GM23338 (cell line): ENCODE measurements at regions not wholly inside any gene's neighbourhood (a gene's known extent, or its start where the extent isn't known, plus 50 kb on each side); places are given as distances from the start of the nearest gene placed in this dataset.

Source experiments
- ATAC-seq: fragments of 200-7000 bp; cut with Tn5 transposase; 3 replicates; pipeline ENCODE4 v1.9.1; 2020
- DNase-seq: peaks from one replicate; pipeline ENCODE4 v3.0.0-alpha.2; 2015; ENCODE audit warnings: low spot score
- H2AFZ ChIP-seq: fragments of 200-600 bp; sonication (generic); 2 replicates; pipeline ENCODE4 v1.8.0; 2016; ENCODE audit warnings: antibody characterized with exemption, mild to moderate bottlenecking, moderate library complexity
- H3F3A ChIP-seq: fragments of 200-600 bp; sonication (generic); replicated peaks from 2 replicates; pipeline ENCODE4 v1.8.0; 2017; ENCODE audit warnings: antibody characterized with exemption, mixed run types, low read depth
- H3K27ac ChIP-seq: fragments of 200-600 bp; sonication (generic); 2 replicates; pipeline ENCODE4 v1.6.1; 2016; ENCODE audit warnings: low read depth
- H3K27me3 ChIP-seq: fragments of 200-600 bp; sonication (generic); 2 replicates; pipeline ENCODE4 v1.8.0; 2016; ENCODE audit warnings: mild to moderate bottlenecking, mixed run types, moderate library complexity; ENCODE audit not compliant: insufficient read depth
- H3K36me3 ChIP-seq: fragments of 200-600 bp; sonication (generic); 2 replicates; pipeline ENCODE4 v1.8.0; 2016; ENCODE audit warnings: mild to moderate bottlenecking; ENCODE audit not compliant: insufficient read depth
- H3K4me1 ChIP-seq: fragments of 200-600 bp; sonication (generic); 2 replicates; pipeline ENCODE4 v1.8.0; 2016; ENCODE audit warnings: mild to moderate bottlenecking, moderate library complexity; ENCODE audit not compliant: insufficient read depth
- H3K4me2 ChIP-seq: fragments of 200-600 bp; sonication (generic); 2 replicates; pipeline ENCODE4 v1.7.1; 2017; ENCODE audit warnings: mixed run types
- H3K4me3 ChIP-seq: fragments of 200-600 bp; sonication (generic); 2 replicates; pipeline ENCODE4 v1.6.1; 2016; ENCODE audit warnings: mixed run types
- H3K79me2 ChIP-seq: fragments of 200-600 bp; sonication (generic); replicated peaks from 2 replicates; pipeline ENCODE4 v1.8.0; 2017; ENCODE audit warnings: mild to moderate bottlenecking; ENCODE audit not compliant: insufficient read depth
- H3K9me2 ChIP-seq: fragments of 200-600 bp; sonication (generic); 2 replicates; pipeline ENCODE4 v1.8.0; 2017; ENCODE audit not compliant: insufficient read depth
- H4K20me1 ChIP-seq: fragments of 200-600 bp; sonication (generic); replicated peaks from 2 replicates; pipeline ENCODE4 v1.8.0; 2017; ENCODE audit warnings: mild to moderate bottlenecking; ENCODE audit not compliant: insufficient read depth
- H3K27ac Mint-ChIP-seq: 2 replicates; pipeline ENCODE4 v1.8.0; 2020; ENCODE audit warnings: inconsistent platforms, mild to moderate bottlenecking, moderate library complexity, mixed read lengths
- H3K27me3 Mint-ChIP-seq: 3 replicates; pipeline ENCODE4 v1.8.0; 2022; ENCODE audit warnings: low read depth, mild to moderate bottlenecking, moderate library complexity, mixed read lengths, inconsistent platforms; ENCODE audit not compliant: insufficient read depth, poor library complexity
- H3K36me3 Mint-ChIP-seq: 3 replicates; pipeline ENCODE4 v1.8.0; 2021; ENCODE audit warnings: low read depth, mild to moderate bottlenecking, inconsistent platforms, moderate library complexity, mixed read lengths
- H3K4me1 Mint-ChIP-seq: 3 replicates; pipeline ENCODE4 v1.8.0; 2020; ENCODE audit warnings: mild to moderate bottlenecking, inconsistent platforms, mixed read lengths
- H3K4me3 Mint-ChIP-seq: 3 replicates; pipeline ENCODE4 v1.8.0; 2021; ENCODE audit warnings: moderate library complexity, mild to moderate bottlenecking, inconsistent platforms, mixed read lengths
- H3K9me3 Mint-ChIP-seq: 3 replicates; pipeline ENCODE4 v1.8.0; 2020; ENCODE audit warnings: moderate library complexity, mild to moderate bottlenecking, inconsistent platforms, mixed read lengths
- EZH2 ChIP-seq: fragments of 200-600 bp; sonication (generic); IDR thresholded peaks from one replicate; pipeline ENCODE4 v1.8.0; 2017; ENCODE audit warnings: antibody characterized with exemption, mild to moderate bottlenecking, low read depth; ENCODE audit not compliant: unreplicated experiment
- EZH2phosphoT487 ChIP-seq: fragments of 200-600 bp; sonication (generic); IDR thresholded peaks from one replicate; pipeline ENCODE4 v1.8.1; 2018; ENCODE audit warnings: antibody characterized with exemption; ENCODE audit not compliant: unreplicated experiment
- JUNB ChIP-seq: IDR thresholded peaks from one replicate; pipeline ENCODE4 v1.6.1; 2016; ENCODE audit warnings: antibody characterized with exemption; ENCODE audit not compliant: unreplicated experiment
- POLR2AphosphoS5 ChIP-seq: IDR thresholded peaks from 2 replicates; pipeline ENCODE4 v1.6.1; 2016; ENCODE audit warnings: antibody characterized with exemption, low read depth
- STAT1 ChIP-seq: IDR thresholded peaks from one replicate; pipeline ENCODE4 v1.6.1; 2016; ENCODE audit warnings: antibody characterized with exemption; ENCODE audit not compliant: unreplicated experiment
- ZNF114 ChIP-seq: fragments of 250-450 bp; sonication (Bioruptor Pico); IDR thresholded peaks from 2 replicates; pipeline ENCODE4 v1.5.0; 2020; ENCODE audit warnings: mild to moderate bottlenecking, moderate library complexity
- ZNF331 ChIP-seq: fragments of 250-450 bp; sonication (Bioruptor Pico); IDR thresholded peaks from 2 replicates; pipeline ENCODE4 v1.5.0; 2020; ENCODE audit warnings: low read depth, mild to moderate bottlenecking, moderate library complexity
- TF ChIP-seq, protein P1 (sequence below): IDR thresholded peaks from one replicate; pipeline ENCODE4 v1.6.1; 2018; ENCODE audit warnings: antibody characterized with exemption; ENCODE audit not compliant: unreplicated experiment

DNA sequence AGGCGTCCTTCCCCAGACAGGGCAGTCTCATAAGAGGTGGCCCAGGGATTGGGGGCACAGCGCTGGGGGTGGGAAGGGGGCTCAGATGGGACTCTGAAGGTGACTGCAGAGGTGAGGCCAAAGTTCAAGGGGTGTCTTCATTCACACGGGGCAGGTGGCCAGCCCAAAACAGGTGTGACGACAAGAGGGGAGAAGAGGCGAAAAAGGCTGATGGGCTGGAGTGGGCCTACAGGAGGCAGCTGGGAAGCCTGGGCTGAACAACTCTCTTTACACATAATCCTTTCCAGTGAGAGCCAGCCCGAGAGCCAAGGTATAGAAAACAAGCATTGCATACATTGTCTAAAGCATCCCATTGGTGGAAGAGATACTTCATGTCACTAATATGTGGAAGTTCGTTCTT is 130.9 kb upstream of the ASB18 start:
- no peaks in the 10 kb centered on the region for H3K27me3 ChIP-seq
- H3K27ac ChIP-seq: no peak overlapping the region
- H3K4me1 Mint-ChIP-seq: peaks cover 20% of the 10 kb centered on the region; the same call in 2 of the 3 replicates
- no peaks in the 10 kb centered on the region for H3K36me3 ChIP-seq
- no peaks in the 10 kb centered on the region for H3K79me2 ChIP-seq
- H3K4me3 Mint-ChIP-seq: no peak overlapping the region
- H3K4me1 ChIP-seq: no peaks in the 10 kb centered on the region
- no peak overlapping the region for H3K27ac Mint-ChIP-seq
- H3K36me3 Mint-ChIP-seq: peaks cover 7% of the 10 kb centered on the region; the same call in 2 of the 3 replicates
- H2AFZ ChIP-seq: no peak overlapping the region
- H3K27me3 Mint-ChIP-seq: peaks cover 4% of the 10 kb centered on the region
- TF ChIP-seq POLR2AphosphoS5 (no peak), JUNB (no peak)
- TF ChIP-seq, protein P1, sequence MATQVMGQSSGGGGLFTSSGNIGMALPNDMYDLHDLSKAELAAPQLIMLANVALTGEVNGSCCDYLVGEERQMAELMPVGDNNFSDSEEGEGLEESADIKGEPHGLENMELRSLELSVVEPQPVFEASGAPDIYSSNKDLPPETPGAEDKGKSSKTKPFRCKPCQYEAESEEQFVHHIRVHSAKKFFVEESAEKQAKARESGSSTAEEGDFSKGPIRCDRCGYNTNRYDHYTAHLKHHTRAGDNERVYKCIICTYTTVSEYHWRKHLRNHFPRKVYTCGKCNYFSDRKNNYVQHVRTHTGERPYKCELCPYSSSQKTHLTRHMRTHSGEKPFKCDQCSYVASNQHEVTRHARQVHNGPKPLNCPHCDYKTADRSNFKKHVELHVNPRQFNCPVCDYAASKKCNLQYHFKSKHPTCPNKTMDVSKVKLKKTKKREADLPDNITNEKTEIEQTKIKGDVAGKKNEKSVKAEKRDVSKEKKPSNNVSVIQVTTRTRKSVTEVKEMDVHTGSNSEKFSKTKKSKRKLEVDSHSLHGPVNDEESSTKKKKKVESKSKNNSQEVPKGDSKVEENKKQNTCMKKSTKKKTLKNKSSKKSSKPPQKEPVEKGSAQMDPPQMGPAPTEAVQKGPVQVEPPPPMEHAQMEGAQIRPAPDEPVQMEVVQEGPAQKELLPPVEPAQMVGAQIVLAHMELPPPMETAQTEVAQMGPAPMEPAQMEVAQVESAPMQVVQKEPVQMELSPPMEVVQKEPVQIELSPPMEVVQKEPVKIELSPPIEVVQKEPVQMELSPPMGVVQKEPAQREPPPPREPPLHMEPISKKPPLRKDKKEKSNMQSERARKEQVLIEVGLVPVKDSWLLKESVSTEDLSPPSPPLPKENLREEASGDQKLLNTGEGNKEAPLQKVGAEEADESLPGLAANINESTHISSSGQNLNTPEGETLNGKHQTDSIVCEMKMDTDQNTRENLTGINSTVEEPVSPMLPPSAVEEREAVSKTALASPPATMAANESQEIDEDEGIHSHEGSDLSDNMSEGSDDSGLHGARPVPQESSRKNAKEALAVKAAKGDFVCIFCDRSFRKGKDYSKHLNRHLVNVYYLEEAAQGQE: no peak
- H3K4me2 ChIP-seq: no peak overlapping the region
- no peak for DNase-seq
- peaks cover 4% of the 10 kb centered on the region; the same call in 1 of the 2 replicates for H3K9me2 ChIP-seq
- no peaks in the 10 kb centered on the region; the same call in 2 of the 3 replicates for H3K9me3 Mint-ChIP-seq
- no peaks in the 10 kb centered on the region for H4K20me1 ChIP-seq
- H3F3A ChIP-seq: no peaks in the 10 kb centered on the region
- H3K4me3 ChIP-seq: no peak overlapping the region
- ATAC-seq: no peak

DNA sequence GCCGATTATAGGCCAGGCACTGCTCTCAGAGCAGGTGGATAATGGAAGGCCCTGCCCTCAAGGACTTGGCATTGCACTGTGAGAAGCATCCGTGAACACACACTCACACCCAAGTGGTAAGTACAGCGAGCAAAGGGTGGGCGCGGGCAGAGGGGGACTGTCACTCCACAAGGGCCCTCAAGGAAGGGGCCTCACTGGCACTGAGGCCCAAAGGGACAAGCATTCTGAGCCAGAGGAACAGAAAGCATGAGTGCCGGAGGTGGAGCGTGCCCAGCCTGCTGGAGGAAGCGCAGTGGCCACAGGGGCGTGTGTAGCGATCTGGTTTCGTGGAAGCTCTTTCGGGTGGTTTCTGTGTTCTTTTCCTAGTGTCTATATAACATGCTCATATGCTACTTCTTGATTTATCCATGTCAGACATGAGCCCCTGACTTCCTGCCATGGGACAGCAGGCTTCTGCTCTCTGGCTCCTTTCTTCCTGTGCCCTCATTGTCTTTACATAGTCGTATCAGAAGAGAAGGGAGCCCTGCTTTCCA is 132.7 kb upstream of the ASB18 start:
- Histone ChIP-seq H3K4me1 (peaks cover 2% of the 10 kb centered on the region; the same call in 1 of the 2 replicates), H3K36me3 (no peaks in the 10 kb centered on the region), H3K27ac (no peak overlapping the region), H3K79me2 (no peaks in the 10 kb centered on the region), H4K20me1 (no peaks in the 10 kb centered on the region), H3K9me2 (no peaks in the 10 kb centered on the region), H3K4me3 (no peak overlapping the region), H3F3A (no peaks in the 10 kb centered on the region), H3K4me2 (no peak overlapping the region), H3K27me3 (no peaks in the 10 kb centered on the region), H2AFZ (no peak overlapping the region)
- H3K9me3 Mint-ChIP-seq: no peaks in the 10 kb centered on the region; the same call in 1 of the 3 replicates
- H3K4me1 Mint-ChIP-seq: peaks cover 27% of the 10 kb centered on the region; the same call in 2 of the 3 replicates
- H3K4me3 Mint-ChIP-seq: no peak overlapping the region
- H3K27ac Mint-ChIP-seq: no peak overlapping the region; the same call in 1 of the 2 replicates
- H3K27me3 Mint-ChIP-seq: peaks cover 3% of the 10 kb centered on the region
- H3K36me3 Mint-ChIP-seq: no peaks in the 10 kb centered on the region
- DNase-seq: no peak
- TF ChIP-seq EZH2 (no peak), EZH2phosphoT487 (no peak)
- ATAC-seq: no peak

DNA sequence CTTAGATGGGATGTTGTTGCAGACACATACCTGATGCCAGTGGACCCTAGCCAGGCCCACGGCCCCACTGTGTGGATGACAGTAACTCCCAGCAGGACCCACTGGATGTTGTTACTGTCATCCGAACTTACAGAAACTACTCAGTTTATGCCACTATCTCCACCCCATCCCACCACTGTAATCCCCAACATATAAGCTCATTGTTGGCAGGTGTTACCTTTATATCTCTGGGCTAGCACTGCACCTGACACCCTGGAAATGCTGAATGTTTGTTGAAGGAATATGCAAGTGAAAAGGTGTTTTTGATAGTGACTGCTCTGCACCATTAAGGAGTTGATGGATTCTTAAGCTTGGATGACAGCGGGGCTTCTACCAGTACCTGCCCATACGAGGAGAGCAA is 133.5 kb upstream of the ASB18 start:
- H3K27ac ChIP-seq: no peak overlapping the region
- H3K27me3 ChIP-seq: no peaks in the 10 kb centered on the region
- TF ChIP-seq, protein P1: no peak
- TF ChIP-seq ZNF114 (CRISPR knock-in tag): no peak
- TF ChIP-seq STAT1: no peak
- no peak for TF ChIP-seq ZNF331 (CRISPR knock-in tag)
- TF ChIP-seq EZH2phosphoT487: no peak
- no peak for TF ChIP-seq JUNB
- TF ChIP-seq POLR2AphosphoS5: no peak
- H3K4me2 ChIP-seq: no peak overlapping the region
- H3K9me2 ChIP-seq: no peaks in the 10 kb centered on the region
- H3K4me3 Mint-ChIP-seq: no peak overlapping the region
- peaks cover 10% of the 10 kb centered on the region for H3K4me1 ChIP-seq
- no peak overlapping the region for H3K4me3 ChIP-seq
- no peak overlapping the region for H2AFZ ChIP-seq
- no peaks in the 10 kb centered on the region for H4K20me1 ChIP-seq
- H3K36me3 ChIP-seq: no peaks in the 10 kb centered on the region
- H3K4me1 Mint-ChIP-seq: peaks cover 35% of the 10 kb centered on the region
- H3F3A ChIP-seq: no peaks in the 10 kb centered on the region
- H3K9me3 Mint-ChIP-seq: no peaks in the 10 kb centered on the region; the same call in 1 of the 3 replicates
- H3K27ac Mint-ChIP-seq: no peak overlapping the region
- H3K36me3 Mint-ChIP-seq: no peaks in the 10 kb centered on the region
- DNase-seq: no peak
- no peak for ATAC-seq
- H3K27me3 Mint-ChIP-seq: peaks cover 4% of the 10 kb centered on the region
- H3K79me2 ChIP-seq: no peaks in the 10 kb centered on the region
